Pulmonary artery endothelial cell (primary cell): ENCODE measurements at regions not wholly inside any gene's neighbourhood (a gene's known extent, or its start where the extent isn't known, plus 50 kb on each side); places are given as distances from the start of the nearest gene placed in this dataset.
"Not testable (repeated sequence)": the region's sequence is repeated elsewhere in the genome, so short reads cannot be mapped to it uniquely, and the experiment has no call there.

Experiments
- DNase-seq: peaks from one replicate; pipeline ENCODE4 v3.0.0-alpha.2; 2011; ENCODE audit warnings: low read depth, low spot score

DNA sequence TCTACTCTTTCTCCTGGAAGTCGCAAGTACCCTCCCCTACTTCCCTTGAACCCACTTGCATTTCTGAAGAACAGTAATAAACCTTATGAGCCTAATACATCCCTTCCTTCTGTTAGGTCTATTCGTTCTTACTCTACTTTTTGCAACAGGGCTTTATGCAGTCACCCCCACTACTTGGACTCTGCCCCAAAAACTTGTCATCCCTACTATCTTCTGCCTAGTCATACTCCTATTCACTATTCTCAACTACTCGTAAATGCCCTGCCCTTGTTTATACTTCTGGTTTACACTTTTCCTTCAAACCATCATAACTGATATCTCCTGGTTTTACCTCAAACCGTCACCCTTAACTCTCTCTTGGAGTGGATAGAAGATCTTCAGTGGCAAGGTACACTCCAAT, 55.2 kb upstream of the SLIT2 start:
- DNase-seq = no peak

DNA sequence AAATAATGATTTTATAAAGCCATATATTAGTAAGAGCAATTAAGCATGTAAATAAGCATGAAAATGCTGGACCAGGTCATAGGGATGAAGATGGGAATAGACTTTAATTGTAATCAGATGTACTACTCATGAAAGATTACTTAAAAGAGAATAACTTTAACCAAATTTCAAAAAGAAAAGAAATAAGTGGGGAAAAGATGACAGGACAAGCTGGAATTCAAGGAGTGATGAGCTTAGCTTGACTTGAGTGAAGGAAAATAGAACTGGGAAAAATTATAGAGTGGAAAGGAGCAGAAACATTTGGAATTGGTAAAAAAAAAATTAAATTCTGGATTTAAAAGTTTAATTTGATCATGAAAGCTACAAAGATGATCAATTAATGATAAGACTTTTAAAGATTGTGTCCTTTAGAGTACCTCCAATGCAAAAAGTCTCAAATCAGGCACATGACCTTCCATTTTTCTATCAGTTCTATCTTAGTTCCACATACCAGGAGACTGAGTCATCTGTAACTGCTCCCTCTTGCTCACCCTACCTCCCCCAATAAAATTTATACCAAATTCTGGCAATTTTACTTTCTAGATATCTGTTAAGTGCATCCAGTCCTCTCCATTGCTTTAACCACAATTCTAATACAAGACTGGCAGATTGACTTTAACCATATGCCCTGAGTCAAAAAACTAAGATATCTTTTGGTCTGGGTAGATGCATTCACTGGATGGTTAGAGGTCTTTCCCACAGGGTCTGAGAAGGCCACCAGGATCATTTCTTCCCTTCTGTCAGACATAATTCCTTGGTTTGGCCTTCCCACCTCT, 56.4 kb upstream of the SLIT2 start:
- no peak for DNase-seq

DNA sequence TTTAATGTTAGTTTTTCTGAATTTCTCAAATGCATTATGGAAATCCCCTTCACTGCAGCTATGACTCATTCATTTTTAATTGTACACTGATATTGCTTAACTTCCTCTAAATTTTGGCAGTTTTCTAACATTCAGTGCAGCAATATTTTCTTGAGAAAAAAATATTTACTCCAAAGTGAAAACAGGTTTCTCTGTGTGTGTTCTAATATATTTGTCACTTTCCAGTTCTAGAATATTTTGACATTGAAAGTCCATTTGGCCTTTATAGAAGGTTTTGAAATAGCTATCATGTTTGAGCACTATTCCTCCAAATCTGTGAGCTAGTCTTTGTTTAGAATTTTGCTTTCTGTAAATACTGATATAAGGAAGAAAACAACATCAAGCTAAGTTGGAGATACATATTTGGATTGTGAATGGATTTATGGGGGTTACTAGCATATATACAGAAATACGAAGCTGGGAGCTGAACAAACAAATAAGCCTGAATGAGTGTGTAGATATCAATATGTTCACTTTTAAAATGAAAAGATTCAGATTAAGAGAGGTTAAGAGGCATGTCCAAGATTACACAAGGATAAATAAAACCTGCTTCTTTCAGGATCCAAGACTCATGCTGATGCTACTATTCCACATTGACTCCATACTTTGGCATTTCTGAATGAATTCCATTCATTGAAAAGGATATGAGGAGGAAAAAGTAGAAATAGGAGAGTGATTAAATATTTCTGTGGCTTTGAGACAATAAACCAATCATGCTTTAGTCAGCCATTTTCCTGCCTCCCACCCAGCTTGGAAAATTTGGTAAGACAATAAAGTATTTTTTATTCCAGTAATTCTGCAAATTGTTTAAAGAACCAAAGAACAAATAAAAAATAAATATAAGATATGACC, 57.3 kb upstream of the SLIT2 start:
- DNase-seq = peak; percentile 47

DNA sequence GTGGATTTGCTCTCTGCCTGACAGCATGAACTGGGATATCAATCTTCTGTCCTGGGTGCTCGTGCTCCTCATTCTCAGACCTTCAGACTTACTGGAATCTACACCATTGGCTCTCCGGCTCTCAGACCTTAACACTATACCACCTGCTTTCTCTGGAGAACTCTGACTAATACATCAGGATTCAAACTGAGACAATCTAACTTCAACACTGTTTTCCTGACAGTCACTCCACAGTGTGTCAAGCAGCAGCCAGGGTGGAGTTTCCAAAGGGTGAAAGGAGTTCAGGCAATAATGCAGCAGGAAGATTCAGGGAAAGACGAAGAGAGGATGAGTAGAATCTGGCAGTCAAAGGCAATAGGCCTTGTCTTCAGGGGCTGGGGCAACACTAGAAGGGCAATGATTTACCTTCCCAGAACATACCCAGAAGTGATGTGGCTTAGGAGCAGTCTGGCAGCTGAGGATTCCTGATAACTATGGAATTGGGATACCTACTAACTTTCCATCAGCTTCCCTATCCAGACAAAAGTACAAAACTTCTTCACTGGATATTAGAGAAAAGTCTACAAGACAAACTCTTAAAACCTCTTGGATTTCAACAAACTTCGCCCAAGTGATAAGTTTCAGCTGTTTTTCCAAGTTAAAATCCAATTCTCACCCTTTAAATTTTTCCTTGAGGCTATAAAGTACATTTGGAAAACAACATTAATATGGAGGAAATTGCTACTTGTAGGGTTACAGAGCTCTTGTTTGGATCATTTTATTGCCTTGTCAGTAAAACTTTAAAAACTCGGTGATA, 58.4 kb upstream of the SLIT2 start:
- DNase-seq = no peak

GRCh38 chr4:20192736-20193135, 59.0 kb upstream of the SLIT2 start:
- no peak for DNase-seq

DNA sequence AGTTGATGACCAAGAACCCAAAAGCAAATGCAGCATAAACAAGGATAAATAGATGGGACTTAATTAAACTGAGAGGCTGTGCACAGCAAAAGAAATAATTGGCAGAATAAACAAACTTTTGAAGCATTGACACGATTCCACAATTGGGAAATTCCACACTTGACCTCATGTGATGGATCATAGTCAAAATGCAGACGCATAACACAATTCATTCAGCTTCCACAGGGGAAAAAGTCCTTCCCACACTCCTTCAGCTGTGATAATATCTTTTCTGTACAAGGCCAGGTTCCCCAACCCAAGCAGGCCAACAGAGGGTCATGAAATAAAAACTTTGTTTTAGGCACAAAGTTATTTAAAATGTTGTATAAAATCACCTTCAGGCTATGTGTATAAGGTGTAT, 66.6 kb upstream of the SLIT2 start:
- DNase-seq = no peak

DNA sequence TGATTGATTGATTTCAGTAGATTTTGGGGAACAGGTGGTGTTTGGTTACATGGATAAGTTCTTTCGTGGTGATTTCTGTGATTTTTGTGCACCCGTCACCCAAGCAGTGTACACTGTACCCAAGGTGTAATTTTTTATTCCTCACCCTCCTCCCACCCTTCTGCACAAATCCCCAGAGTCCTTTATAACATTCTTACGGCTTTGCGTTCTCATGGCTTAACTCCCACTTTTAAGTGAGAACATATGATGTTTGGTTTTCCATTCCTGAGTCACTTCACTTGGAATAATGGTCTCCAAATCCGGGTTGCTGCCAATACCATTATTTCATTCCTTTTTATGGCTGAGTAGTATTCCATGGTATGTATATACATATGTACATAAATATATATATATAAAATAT, 68.6 kb upstream of the SLIT2 start:
- not testable (repeated sequence) for DNase-seq

DNA sequence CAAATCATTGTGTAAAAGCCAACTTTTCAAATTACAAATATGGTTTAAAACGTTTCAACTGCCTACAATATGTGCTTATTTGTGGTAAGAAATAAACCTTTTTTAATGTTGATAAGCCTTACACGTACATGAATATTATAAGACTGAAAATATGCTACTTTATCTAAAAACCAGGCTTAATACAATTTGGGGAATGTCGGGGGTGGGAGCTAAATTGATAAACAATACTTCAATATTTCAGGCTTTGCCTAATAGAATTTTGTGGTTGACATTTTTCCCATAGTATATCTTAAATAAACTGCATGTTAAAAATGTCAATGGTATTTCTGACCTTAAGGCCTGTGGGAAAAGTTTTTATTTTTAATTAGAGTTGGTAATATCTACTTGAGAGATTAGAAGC, 69.8 kb upstream of the SLIT2 start:
- no peak for DNase-seq

GRCh38 chr4:20180509-20180908, 71.2 kb upstream of the SLIT2 start:
- no peak for DNase-seq

DNA sequence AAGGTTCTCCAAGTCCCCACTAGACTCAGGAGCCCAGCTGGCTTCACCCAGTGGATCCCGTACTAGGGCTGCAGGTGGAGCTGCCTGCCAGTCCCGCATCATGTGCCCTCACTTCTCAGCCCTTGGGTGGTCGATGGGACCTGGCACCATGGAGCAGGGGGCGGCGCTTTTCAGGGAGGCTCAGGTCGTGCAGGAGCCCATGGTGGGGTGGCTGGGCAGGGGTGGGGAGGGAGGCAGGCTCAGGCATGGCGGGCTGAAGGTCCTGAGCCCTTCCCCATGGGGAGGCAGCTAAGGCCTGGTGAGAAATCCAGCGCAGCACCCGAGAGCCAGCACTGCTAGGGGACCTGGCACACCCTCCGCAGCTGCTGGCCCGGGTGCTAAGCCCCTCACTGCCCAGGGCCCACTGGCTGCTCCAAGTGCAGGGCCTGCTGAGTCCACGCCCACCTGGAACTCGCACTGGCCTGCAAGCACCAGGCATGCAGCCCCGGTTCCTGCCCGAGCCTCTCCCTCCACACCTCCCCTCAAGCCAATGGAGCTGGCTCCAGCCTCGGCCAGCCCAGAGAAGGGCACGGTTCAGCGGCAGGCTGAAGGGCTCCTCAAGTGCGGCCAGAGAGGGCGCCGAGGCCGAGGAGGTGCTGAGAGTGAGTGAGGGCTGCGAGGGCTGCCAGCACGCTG, 72.7 kb upstream of the SLIT2 start:
- DNase-seq = no peak

DNA sequence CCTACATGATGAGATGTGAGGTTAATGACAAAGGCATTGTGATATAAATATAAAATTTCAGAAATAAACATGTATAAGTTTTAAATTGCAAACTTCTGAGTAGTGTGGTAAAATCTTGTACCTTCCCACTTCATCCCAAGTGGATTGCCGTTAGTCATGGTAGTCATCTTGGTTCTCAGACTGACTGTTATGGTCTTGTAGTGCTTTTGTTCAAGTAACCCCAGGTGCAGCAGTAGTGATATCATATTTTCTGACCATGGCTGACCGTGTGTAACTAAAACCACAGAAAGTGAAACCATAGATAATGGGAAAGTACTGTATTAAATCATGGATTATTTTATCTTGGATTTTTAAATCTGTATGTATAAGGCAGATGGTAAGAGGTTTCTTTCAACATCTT, 74.8 kb upstream of the SLIT2 start:
- DNase-seq = no peak

DNA sequence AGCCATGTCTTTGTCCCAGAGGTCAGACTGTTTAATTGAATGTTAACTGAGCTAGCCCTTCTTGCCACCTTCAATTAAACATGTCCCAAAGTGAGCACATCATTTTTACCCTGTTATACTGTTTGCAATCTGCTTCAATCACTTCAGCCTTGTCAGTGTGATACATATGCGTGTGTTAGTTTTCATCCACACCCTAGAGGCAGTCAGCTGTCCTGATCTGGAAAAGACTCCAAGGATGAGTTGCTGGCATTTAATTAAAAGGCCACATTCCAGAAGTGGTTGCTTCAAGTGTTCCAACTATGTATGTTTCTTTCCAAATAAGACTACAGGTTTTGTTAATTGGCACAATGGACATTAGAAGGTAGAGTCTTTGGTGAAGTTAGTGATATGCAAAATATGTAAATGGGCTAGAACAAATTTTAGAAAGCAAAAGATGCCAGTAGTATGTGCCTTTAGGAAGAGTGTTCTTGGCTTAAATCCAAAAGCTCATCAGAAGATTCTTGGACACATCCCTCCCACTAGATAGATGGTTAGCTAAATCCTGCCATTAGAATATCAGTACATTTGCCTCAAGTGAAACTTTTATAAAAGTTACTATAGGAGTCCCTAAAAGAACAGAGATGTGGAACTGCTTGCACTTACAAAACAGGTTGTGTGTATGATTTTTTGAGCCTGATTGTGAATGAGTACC, 79.5 kb upstream of the SLIT2 start:
- DNase-seq = no peak

DNA sequence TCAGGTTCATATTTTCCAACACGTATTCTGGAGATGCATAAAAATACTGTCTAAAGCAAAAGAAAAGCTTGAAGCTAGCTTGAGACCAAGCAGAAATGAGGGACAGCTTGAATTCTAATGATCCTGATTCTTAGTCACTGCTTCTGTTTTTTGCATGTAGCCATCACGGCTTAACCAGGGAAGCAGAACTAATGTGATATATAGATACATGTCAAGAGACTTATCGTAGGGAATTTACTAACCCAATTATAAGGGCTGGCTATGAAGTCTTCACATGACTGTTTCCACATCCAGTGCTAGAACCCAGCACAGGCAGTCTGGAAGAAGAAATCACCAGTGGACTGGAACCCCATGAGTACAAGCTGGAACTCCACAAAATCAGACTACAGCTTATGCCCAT, 85.2 kb upstream of the SLIT2 start:
- no peak for DNase-seq

DNA sequence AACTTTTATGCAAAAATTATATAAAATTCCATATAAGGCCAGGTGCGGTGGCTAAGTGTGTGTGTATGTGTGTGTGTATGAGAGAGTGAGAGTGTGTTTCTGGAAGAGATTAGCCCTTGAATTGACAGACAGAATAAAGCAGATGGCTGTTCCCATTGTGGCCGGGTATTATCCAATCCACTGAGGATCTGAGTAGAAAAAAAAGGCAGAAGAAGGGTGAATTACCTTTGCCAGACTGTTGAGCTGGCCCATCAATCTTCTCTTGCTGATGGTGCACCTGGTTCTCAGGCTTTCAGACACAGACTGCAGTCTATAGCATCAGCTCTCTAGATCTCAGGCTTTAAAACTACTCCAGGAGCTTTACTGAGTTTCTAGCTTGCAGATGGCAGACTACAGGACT, 92.2 kb upstream of the SLIT2 start:
- DNase-seq = no peak

- no peak for DNase-seq
Observed at GRCh38 chr4:20158195-20158594, 93.5 kb upstream of the SLIT2 start.

DNA sequence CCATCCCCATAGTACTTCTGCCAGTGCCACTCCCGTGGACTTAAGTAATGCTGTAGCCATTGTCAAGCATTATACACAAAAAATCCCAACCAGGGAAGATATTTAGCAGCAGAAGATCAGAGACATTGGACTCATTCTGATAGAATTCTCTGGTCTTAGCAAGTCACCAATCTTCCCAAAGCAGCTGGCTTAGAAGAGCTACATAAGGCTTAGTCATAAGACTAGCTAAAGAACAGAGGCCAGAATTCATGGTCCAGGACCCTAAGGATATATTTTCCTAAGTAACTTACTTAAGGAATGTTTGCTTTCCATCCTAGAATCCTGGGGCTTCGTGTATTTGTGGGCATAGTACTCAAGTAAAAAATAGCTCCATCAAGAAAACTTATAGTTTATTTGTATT, 100.3 kb upstream of the SLIT2 start:
- DNase-seq = no peak

- not testable (repeated sequence) for DNase-seq
Observed at GRCh38 chr4:20149143-20149542, 102.6 kb upstream of the SLIT2 start.

- no peak for DNase-seq
Observed at GRCh38 chr4:20137176-20137575, 114.5 kb upstream of the SLIT2 start.

GRCh38 chr4:20127626-20128025, 124.1 kb upstream of the SLIT2 start:
- no peak for DNase-seq

DNA sequence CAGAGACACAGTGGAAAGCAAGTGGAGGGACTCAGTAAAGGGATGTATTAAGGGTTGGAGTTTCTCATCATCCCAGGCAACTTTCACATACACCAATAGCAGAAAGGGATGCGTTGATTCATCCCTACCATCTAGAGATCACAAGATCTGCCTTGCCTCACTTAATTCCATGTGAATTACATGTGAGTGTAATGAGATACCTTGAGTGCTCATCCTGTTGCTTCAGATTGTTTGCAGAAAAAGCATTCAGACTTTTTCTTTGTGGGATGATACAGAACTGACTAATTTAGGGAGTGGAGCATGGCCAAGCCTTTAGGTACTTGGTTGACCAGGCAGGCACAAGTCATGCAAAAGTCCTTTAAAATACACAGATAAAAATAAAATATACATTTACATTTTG, 124.8 kb upstream of the SLIT2 start:
- DNase-seq = no peak
